IMR-90 (cell line): ENCODE measurements at regions not wholly inside any gene's neighbourhood (a gene's known extent, or its start where the extent isn't known, plus 50 kb on each side); places are given as distances from the start of the nearest gene placed in this dataset.

ENCODE experiments used
- MXI1 ChIP-seq: IDR thresholded peaks from 2 replicates; pipeline ENCODE4 v1.6.1; 2012; ENCODE audit warnings: low read depth, mild to moderate bottlenecking, low read length, moderate library complexity, borderline replicate concordance
- POLR2A ChIP-seq: IDR thresholded peaks from 2 replicates; pipeline ENCODE4 v1.6.1; 2012; ENCODE audit warnings: mild to moderate bottlenecking, low read depth, low read length
- TF ChIP-seq, protein P1 (sequence below): conservative IDR thresholded peaks from 2 replicates; pipeline ENCODE4 v1.5.1; 2012; ENCODE audit warnings: mild to moderate bottlenecking, low read depth, low read length, improper control_type of control experiment

DNA sequence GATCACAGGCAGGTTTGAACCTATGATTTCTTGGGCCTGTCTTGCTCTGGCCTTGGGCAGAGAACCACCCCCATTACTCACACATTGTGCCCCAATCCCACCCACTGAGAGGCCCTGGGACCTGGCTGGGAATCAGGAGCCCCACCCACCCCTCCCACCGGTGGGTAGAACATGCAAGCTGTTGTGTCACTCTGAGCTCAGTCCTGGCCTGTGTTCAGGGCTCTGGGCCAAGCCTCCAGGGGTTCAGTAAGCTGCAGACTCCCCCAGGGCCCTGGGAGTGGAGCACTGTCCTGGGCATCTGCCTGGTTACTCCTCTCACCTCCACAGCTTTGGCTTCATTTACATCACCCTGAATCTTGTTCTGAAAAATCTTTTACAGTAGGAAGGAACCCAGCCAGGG is 270.5 kb downstream of the RRAGC start:
- TF ChIP-seq, protein P1, sequence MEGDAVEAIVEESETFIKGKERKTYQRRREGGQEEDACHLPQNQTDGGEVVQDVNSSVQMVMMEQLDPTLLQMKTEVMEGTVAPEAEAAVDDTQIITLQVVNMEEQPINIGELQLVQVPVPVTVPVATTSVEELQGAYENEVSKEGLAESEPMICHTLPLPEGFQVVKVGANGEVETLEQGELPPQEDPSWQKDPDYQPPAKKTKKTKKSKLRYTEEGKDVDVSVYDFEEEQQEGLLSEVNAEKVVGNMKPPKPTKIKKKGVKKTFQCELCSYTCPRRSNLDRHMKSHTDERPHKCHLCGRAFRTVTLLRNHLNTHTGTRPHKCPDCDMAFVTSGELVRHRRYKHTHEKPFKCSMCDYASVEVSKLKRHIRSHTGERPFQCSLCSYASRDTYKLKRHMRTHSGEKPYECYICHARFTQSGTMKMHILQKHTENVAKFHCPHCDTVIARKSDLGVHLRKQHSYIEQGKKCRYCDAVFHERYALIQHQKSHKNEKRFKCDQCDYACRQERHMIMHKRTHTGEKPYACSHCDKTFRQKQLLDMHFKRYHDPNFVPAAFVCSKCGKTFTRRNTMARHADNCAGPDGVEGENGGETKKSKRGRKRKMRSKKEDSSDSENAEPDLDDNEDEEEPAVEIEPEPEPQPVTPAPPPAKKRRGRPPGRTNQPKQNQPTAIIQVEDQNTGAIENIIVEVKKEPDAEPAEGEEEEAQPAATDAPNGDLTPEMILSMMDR: no peak
- TF ChIP-seq MXI1: no peak
- TF ChIP-seq POLR2A: no peak
